Upper lobe of right lung (tissue), 1 donor: ENCODE measurements at regions not wholly inside any gene's neighbourhood (a gene's known extent, or its start where the extent isn't known, plus 50 kb on each side); places are given as distances from the start of the nearest gene placed in this dataset.

Source experiments
- ATAC-seq: fragments of 200-7000 bp; cut with Tn5 transposase; one replicate; pipeline ENCODE4 v1.9.1; 2020; ENCODE audit warnings: mild to moderate bottlenecking, moderate library complexity
- DNase-seq: peaks from one replicate; pipeline ENCODE4 v3.0.0-alpha.2; 2020
- H3K27ac ChIP-seq: fragments of 200-600 bp; one replicate; pipeline ENCODE4 v1.8.0; 2022
- H3K27me3 ChIP-seq: fragments of 200-600 bp; one replicate; pipeline ENCODE4 v1.8.0; 2022; ENCODE audit warnings: mild to moderate bottlenecking
- H3K36me3 ChIP-seq: fragments of 200-600 bp; one replicate; pipeline ENCODE4 v1.8.0; 2022
- H3K4me1 ChIP-seq: fragments of 200-600 bp; one replicate; pipeline ENCODE4 v1.8.0; 2022
- H3K4me3 ChIP-seq: fragments of 200-600 bp; one replicate; pipeline ENCODE4 v1.8.0; 2022; ENCODE audit warnings: mild to moderate bottlenecking
- H3K9me3 ChIP-seq: fragments of 200-600 bp; one replicate; pipeline ENCODE4 v1.8.0; 2022
- intact Hi-C: fragments of 100-400 bp; cut with DNase I; formaldehyde crosslinking; loops from one replicate; pipeline ENCODE4 v1.11.0; 2022
- TF ChIP-seq, protein P1 (sequence below): fragments of 200-600 bp; IDR thresholded peaks from one replicate; pipeline ENCODE4 v1.8.0; 2022; ENCODE audit warnings: antibody characterized with exemption
- donor health status: DM: no; HTN: yes; CAD: no; lungs with severe emphysema.

GRCh38 chr3:40677321-40677720 lies 152.6 kb downstream of the ZNF621 start:
- ATAC-seq = no peak
- no peak overlapping the region for H3K27ac ChIP-seq
- no peak for DNase-seq
- intact Hi-C loops = no loop called here
- no peaks in the 10 kb centered on the region for H3K27me3 ChIP-seq
- TF ChIP-seq, protein P1, sequence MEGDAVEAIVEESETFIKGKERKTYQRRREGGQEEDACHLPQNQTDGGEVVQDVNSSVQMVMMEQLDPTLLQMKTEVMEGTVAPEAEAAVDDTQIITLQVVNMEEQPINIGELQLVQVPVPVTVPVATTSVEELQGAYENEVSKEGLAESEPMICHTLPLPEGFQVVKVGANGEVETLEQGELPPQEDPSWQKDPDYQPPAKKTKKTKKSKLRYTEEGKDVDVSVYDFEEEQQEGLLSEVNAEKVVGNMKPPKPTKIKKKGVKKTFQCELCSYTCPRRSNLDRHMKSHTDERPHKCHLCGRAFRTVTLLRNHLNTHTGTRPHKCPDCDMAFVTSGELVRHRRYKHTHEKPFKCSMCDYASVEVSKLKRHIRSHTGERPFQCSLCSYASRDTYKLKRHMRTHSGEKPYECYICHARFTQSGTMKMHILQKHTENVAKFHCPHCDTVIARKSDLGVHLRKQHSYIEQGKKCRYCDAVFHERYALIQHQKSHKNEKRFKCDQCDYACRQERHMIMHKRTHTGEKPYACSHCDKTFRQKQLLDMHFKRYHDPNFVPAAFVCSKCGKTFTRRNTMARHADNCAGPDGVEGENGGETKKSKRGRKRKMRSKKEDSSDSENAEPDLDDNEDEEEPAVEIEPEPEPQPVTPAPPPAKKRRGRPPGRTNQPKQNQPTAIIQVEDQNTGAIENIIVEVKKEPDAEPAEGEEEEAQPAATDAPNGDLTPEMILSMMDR = no peak
- H3K36me3 ChIP-seq = no peaks in the 10 kb centered on the region
- H3K4me1 ChIP-seq = no peaks in the 10 kb centered on the region
- H3K4me3 ChIP-seq = no peak overlapping the region
- no peaks in the 10 kb centered on the region for H3K9me3 ChIP-seq

GRCh38 chr3:40677749-40678148 lies 153.0 kb downstream of the ZNF621 start:
- H3K4me1 ChIP-seq = no peaks in the 10 kb centered on the region
- no peaks in the 10 kb centered on the region for H3K9me3 ChIP-seq
- TF ChIP-seq, protein P1 = no peak
- ATAC-seq (no peak), DNase-seq (no peak)
- intact Hi-C loops = no loop called here
- H3K27ac ChIP-seq = no peak overlapping the region
- H3K36me3 ChIP-seq = no peaks in the 10 kb centered on the region
- H3K4me3 ChIP-seq = no peak overlapping the region
- H3K27me3 ChIP-seq = no peaks in the 10 kb centered on the region

DNA sequence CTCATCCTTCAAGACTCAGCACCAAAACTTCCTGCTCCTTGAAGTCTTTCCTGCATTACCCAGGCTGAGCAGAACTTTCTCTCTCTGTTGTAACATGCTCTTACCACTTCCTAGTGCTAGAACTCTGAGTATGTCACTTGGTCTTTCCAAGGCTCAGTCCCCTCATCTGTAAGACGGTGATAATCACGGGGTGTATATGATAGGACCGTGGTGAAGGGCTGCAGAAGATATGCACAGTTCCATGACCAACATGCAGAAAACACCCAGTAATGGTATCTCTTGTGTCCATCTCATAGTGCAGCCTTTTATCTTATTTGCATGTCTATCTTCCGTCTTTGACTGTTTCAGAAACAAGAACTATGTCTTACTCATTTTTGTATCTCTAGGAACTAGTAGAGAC lies 154.5 kb downstream of the ZNF621 start:
- H3K4me3 ChIP-seq = no peak overlapping the region
- no peaks in the 10 kb centered on the region for H3K27me3 ChIP-seq
- H3K36me3 ChIP-seq = no peaks in the 10 kb centered on the region
- no peak overlapping the region for H3K27ac ChIP-seq
- no peaks in the 10 kb centered on the region for H3K9me3 ChIP-seq
- TF ChIP-seq, protein P1 = no peak
- H3K4me1 ChIP-seq = no peaks in the 10 kb centered on the region
- DNase-seq (no peak), ATAC-seq (no peak)
- intact Hi-C loops = no loop called here

DNA sequence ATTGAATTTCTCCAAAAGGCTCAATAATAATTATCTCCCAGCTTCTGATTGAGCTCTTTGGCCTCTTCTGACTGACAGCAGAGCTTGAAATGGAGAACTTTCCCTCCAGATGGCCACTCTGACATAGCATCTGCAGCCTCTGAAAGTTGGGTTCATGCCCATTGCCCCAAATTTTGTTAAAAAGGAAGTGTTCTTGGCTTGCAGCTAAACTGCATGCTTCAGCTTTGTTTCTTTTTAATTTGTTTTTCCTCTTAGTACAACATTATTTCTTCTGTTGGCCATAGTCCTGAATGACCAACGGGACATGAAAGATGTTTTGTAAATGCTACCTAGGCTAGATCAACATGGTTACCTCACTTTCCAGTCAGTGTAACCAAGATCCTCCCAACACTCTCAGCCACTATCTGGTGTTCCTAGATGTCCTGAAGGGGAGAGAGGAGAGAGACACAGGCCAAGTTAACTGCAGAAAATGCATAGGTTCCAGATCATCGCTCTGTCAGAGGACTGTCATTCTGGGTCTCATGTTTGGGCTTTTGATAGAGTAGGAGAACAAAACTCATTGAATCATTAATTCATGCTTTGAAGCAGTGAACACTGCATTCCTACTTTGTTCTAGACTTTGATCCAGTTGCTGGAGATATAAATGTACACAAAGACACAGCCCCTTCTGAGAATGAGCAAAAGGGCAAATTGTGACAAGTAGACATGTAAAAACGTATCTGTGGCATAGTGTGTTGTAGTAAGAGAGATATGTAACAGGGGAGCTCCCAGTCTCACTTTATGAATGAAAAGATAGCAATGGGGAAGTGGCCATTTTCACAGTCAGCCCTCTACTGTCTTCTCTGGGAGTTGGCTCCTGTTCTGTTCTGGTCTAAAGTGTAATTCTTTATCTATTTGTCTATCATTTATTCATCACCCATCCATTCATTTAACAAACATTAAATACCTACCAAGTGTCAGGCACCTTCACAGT lies 156.2 kb downstream of the ZNF621 start:
- no peak overlapping the region for H3K4me3 ChIP-seq
- H3K4me1 ChIP-seq = no peaks in the 10 kb centered on the region
- H3K27me3 ChIP-seq = no peaks in the 10 kb centered on the region
- intact Hi-C loops = no loop called here
- H3K9me3 ChIP-seq = no peaks in the 10 kb centered on the region
- no peak for DNase-seq
- TF ChIP-seq, protein P1 = no peak
- ATAC-seq = no peak
- no peaks in the 10 kb centered on the region for H3K36me3 ChIP-seq
- H3K27ac ChIP-seq = no peak overlapping the region

DNA sequence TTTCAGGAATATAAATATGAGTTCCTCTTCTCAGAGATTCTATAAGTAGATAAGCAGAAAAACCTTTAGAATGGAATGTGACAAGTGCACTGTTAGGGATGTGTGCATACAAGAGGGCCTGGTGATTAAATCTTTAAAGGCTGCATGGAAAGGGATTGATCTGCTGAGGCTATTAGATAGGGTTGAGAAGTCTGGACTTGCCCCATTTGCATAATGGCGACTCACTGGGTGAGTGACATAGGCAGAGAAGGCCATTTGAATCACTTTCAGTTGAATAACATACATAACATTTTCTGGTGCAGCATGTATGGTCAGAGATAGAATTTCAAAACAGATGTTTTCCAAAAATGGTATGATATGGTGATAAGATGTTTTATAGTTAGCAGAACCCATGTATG lies 156.9 kb downstream of the ZNF621 start:
- ATAC-seq (no peak), DNase-seq (no peak)
- no peaks in the 10 kb centered on the region for H3K27me3 ChIP-seq
- no peaks in the 10 kb centered on the region for H3K9me3 ChIP-seq
- no peak overlapping the region for H3K4me3 ChIP-seq
- TF ChIP-seq, protein P1 = no peak
- H3K36me3 ChIP-seq = no peaks in the 10 kb centered on the region
- H3K4me1 ChIP-seq = no peaks in the 10 kb centered on the region
- intact Hi-C loops = no loop called here
- H3K27ac ChIP-seq = no peak overlapping the region
